GM19452 (cell line): ENCODE measurements at regions not wholly inside any gene's neighbourhood (a gene's known extent, or its start where the extent isn't known, plus 50 kb on each side); places are given as distances from the start of the nearest gene placed in this dataset.

ENCODE experiments used
- ATAC-seq: cut with Tn5 transposase; IDR thresholded peaks from one replicate; pipeline ENCODE4 v1.9.1; 2021; ENCODE audit not compliant: unreplicated experiment

DNA sequence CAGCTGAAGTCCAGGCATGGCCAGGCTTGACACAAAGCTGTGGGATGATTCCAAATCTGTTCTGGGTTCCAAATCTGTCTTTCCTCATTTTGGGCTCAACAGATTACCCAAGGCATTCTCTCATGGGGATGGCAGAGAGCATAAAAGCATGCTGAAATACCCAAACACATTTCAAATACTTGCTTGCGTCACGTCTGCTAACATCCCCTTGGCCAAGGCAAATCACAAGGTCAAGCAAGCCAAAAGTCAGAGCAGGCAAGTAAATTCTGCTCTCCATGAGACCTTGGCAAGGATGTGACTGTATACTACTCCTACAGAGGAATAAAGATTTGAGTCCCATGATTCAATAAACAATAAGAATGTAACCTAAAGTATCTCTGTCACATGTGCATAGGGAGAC is 306.7 kb downstream of the EPB41L4A start:
- no peak for ATAC-seq

DNA sequence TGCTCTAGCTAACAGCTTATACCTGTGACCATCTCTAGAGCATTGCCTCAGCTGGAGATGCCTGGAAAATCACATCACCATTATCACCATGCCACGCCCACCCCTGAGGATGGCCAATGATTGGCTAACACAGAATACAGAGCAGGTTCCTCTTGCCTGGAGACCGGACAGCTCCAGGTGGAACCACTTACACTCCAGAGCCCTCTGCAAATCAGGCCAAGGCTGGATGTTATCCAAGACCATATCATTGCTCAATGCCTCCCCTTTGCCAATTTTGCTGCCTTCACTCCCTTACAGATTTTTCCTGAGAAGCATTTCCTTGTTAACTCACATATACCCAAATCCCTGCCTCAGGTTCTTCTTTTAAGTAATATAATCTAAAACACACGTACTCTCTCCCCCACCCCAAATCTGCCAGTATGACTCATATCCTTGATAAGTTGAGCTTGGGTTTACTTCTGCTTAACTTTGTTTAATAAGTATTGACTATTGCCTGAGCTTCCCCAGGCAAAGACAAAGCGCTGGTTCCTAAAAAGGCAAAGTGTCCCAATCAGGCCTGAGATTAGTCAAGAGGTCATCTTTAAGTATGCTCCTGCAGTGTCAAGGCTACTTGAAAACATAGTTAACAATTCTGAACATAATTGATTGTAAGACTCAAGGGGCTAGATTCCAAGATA is 309.6 kb downstream of the EPB41L4A start:
- no peak for ATAC-seq

DNA sequence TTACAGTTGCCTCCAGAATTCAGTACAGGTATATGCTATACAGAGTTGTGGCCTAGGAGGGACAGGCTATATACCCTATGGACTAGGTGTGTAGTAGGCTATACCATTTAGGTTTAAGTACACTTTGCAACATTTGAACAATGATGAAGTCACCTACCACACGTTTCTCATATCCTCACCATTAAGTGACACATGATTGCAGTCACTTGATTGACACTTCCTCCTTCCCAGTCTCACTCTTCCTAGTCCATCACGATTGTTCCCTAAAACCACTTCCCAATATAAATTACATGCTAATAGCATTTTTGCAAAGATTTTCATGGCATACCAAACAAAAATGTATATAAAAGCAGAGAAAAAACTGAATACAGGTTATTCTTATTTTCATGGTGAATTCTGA is 312.2 kb downstream of the EPB41L4A start:
- ATAC-seq: no peak

DNA sequence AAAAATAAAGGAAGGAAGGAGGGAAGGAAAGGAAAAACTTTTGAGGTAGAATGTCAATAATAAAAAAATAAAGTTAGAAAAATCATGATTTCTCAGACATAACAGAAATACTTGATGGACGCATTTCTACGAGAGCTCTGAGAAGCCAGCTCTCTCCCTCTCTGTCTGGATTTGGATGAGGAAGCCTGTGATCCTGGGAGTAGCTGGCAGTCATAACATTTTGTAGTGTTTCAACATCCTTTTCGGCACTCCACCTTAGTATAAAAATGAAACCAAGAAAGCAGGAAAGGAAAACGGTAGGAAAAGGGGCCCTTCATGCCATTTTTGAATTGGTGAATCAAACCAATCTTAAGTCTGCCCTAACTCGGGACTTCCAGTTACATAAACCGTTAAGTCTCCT is 321.3 kb downstream of the EPB41L4A start:
- no peak for ATAC-seq

DNA sequence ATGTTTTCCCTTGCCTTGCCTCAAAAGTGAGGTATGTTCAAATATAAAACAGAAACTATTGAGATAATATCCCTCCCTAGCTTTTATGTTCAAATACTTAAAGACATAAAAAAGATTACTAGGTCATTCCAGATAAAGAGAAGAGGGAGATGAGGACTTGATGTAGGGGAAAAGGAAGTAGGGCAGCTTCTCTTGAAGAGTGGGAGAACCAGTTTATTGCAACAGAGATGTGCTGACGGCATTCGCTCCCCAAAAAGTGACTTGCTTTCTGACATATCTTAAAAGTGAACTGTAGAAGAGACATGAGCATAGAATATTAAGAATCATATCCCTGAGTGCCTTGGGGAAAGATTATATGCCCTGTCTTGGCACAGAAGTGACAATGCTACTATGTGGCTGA is 330.2 kb upstream of the NREP start:
- ATAC-seq: no peak

DNA sequence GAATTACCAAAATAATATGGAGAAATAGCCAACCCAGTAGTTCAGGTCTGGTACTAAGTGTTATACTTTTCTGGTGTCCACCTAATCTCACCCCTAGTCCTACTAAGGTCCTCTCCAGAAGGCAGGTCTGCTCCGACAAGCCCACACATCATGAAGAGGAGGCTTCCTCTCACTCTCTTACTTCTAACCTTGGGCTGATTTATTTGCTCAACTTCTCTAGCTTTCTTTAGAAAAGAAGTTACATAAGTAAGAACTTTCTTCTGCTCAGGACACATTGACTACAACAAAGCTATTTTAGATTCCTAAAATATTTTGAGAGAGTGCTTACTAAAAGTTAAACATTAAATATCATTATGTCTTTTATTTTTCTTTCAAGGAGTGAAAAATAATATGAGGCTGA is 329.7 kb upstream of the NREP start:
- ATAC-seq: no peak

DNA sequence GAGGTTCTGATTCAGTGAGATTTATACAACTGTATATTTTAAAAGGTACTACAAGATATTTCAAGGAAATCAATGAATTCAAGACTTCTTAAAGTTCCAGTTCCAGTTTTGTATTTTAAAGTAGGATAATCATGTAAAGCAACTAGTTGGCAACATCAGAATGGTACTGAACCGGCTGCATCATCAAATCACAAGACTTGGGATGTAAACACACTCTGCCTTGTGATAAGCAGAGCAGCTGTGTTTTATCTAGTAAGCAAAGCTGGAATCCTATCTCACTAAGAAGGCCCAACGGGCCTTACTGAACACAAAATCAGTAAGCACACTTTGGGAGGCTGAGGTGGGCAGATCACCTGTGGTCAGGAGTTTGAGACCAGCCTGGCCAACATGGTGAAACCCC is 327.2 kb upstream of the NREP start:
- no peak for ATAC-seq

DNA sequence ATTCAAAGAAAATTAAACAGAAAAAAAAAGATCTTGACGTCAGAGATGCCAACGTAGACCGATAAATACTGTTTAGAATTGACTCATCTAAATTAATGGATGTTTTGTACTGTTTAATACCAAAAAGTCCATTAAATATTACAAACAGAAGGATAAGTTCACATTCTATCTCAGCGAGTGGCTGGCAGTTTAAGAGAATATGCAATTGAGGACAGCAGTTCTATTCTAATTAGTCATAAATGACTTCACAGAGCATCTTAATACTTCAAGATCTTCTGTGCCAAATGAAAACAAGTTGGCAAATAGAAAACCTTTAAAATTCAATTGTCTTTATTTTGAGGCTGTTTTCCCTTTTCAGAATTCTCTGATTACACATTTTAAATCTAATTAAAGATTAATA is 326.6 kb upstream of the NREP start:
- ATAC-seq: no peak

DNA sequence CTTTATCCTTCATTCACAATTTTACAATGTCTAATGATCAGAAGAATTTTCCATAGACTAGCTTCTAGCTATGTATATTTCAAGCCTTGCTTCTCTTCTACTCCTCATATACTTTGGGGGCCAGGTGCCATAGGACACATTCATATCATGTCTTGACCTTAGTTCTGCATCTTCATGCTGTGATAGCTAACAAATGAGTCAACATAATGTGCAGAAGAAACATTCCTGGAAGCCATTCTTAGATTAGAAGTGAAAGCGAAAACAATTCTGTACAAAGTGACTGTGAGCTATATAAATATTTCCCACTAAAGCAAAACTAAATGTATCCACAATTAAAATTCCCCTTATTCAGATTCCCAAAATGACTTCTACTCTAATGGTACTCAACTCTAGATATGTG is 320.2 kb upstream of the NREP start:
- ATAC-seq: peak; percentile 75

DNA sequence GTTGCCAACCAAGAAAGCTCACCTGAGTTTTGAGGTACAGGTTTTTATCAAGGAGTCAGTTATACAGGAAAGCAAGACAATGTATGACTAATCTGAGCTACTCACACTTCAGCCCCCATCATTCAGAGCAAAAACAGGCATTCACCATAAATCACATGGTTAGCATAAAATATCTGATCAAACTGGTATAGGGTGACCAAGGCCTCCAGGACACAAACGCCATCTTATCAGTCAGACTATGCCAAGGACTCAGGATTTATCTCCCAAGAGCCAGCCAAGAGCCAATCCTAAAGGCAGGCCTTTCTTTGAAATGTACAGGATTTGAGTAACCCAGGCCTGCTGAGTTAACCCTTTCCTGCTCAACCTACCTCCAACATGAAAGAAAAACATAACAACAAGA is 313.0 kb upstream of the NREP start:
- ATAC-seq: no peak

DNA sequence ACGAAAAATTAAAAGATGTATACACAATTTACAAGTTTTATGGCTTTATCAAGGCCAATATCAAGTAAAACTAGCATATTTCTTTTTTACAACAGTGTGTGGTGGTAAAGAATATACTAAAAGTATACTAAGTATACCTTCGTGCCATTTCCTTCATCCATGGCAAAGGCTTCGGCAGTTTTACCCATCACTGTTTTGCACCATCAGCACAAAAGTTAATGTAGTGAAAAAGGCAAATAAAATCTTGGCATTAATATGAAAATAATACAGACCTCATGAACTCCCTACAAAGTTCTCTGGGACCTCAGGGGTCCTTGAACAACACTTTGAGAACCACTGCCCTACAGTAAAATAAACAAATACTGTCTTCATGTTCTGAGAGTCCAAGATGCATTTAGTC is 312.3 kb upstream of the NREP start:
- no peak for ATAC-seq

DNA sequence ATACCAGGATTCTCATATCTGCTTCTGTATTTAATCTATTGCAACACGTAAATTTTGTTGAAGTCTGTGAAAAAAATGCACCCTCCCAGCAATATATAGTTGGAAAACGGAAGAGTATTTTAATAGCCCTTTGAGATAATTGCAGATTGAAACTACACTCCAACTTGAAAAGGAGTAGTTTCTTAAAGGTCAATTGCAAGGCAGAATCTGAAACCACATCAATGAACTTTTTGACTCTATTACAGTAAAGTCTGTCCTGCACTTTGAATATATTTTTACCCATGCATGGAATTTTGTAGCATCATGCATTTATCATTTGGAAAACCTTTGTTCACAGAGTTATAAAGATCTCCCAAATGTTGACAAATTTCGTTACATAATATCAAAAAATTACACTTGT is 311.6 kb upstream of the NREP start:
- ATAC-seq: no peak

DNA sequence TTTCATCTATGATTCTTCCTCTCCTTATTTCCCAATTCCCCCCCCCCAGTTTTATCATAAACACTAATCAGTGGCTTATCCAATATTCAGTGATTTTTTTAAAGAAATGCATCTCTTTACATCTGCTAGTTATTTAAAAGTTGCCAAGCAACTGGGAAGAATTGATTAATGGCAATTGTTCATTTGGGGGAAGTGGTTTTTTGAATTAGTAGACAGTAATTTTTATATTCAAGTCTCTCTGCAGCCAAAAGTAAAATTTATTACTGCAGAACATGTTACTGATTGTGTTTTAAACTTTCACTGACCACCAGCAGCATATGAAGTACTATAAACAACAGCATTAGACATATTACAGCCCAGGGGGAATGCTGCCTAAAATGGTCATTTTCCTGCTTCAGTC is 308.8 kb upstream of the NREP start:
- ATAC-seq: no peak

DNA sequence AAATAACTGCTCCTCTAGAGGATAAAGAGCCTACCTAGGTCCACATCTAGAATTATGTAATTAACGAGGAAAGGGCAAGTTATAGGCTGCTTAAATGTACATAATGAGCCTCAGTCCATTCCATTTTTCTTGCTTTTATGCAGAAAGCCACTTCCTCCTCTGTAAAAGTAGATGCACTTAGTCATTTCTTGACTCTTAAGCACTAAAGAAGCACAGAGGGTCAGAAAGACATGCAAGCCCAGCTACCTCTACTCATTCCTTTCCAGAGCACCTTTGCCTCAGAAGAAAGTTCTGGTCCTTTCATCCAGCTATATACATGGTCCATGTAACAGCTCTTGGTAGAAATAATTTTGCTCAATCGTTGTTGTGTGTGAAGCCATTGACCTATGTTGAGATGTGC is 308.0 kb upstream of the NREP start:
- ATAC-seq: no peak

DNA sequence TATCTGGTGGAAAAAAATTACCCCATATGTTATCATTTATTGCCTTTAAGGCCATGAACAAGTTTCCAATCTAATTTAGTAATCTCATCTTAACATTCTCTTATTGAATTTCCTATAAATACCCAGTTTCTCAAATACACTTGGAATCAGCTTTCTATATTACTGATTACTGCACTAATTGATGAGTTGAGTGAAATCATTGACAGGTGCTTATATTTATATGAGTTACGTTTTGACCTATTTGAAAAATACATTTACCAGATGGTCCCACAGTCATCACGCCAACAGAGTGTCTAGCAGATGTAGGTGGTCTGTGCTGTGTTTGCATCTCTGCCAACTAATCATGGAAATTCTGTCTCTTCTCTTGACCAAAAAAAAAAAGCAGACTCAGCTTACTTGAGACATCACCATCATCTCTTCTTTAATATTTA is 307.3 kb upstream of the NREP start:
- ATAC-seq: no peak

DNA sequence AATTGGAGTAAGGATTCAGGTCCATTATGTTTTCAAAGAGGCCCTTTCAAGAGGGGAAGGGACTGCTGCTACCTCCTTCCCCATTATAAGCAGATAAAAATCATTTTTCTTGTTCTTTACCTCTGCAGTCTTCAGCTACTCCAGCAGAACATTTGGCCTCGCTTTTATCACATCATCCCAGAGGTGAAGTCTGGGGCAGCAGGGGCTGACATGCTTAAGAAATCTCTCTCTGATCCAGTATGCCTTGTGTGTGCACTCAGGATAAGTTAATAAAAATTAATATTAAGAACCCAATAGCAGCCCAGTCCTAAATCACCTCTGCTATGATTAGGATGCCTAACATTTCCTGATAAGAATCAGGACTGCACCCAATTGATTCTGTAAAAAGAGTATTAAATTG is 306.9 kb upstream of the NREP start:
- ATAC-seq: no peak

DNA sequence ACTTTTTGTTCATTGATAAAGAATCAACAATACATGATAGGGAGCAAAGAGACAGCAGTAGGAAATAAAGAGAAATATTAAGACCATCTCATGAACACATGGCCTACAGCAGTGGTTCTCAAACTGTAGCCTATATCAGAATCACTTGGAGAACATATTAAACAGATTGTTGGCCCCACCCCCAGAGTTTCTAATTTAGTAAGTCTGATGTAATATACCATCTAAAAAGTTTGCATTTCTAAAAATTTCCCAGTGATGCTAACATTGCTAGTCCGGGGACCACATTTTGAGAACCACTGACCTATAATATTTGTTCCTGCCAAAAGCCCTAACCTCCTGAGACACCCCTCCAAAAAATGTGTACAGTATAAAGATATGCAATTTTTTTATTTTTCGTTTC is 306.2 kb upstream of the NREP start:
- ATAC-seq: no peak

DNA sequence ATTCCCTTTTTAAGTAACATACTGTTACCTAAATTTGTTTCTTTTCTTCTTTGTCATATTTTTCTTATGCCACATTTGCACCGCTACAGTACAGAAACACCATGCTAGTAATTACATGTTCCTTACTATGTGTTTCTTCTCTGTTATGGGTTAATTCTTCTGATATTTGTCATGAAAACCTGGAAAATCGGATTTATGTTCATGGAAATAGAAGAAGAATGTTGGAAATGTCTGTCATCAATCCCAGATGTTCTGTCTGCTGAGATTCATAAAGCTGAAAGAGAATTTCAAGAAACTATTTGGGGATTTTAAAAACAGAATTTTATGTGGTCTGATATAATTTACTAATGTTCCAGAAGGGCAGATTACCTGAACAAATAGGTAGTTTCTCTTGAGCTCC is 305.2 kb upstream of the NREP start:
- ATAC-seq: no peak

DNA sequence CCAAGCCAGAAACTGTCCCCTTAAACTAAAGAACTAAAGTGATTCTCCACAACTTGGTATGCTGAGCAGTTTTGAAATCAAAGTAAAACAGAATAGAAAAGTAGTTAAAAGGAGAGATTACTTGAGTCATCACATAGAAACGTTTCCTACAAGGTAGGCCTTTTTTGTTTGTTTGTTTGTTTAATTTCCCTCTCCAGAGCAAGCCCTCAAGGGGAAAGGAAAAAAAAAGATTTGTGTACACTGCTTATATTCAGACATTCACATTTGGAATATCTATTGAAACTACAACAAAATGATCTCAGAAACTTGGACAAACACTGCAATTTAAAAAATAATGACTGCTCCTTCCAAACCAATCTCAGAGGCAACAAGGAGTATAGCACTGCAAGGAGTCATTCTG is 304.7 kb upstream of the NREP start:
- no peak for ATAC-seq

DNA sequence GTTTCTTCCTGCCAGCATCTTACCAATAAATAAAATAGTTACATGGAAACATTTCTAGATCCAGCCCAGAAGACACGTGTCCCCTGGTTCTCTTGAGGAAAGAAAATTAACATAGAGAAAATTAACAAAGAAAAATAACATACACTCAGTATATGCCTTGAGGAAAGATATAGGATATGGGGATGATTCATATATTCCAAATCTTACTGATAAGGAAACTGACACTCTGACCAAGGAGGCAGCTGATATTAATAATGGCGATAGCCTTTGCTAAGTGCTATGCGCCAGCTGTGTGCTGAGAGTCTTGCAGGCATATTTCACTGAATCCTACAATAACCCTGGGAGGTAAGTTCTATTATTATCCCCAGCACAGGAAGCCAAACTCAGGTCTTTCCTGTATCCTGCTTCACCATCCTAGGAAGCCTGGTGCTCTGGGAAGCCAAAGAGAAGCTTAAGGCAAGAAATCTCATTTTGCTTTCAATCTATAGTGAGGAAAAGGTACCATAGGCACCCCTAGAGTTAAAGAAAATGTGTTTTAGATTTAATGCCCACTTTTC is 302.7 kb upstream of the NREP start:
- peak; percentile 58 for ATAC-seq

DNA sequence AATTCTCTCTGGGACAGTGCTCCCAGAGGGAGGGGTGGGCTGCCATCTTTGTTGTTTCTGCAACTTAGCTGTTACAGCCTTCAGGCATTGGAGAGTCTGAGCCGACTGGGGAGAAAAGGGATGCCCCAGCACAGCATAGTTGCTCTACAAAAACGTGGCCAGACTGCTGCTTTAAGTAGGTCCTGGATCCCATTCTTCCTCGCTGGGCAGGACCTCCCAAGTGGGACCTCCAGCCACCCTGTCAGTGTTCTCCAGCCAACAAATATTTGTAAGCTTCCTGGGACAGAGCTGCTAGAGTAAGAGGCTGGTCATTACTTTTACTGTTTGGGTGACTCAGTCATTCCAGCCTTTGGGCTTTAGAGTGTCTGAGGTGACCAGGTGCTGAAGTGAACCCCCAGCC is 292.7 kb upstream of the NREP start:
- no peak for ATAC-seq

DNA sequence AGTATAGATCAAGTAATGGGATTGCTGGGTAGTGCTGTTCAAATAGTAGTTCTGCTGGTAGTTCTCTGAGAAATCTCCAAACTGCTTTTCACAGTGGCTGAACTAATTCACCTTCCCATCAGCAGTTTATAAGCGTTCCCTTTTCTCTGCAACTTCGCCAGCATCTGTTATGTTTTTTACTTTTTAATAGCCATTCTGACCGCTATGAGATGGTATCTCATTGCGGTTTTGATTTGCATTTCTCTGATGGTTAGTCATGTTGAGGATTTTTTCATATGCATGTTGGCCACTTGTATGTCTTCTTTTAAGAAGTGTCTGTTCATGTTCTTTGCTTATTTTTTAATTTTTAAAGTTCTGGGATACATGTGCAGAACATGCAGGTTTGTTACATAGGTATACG is 279.2 kb upstream of the NREP start:
- no peak for ATAC-seq

DNA sequence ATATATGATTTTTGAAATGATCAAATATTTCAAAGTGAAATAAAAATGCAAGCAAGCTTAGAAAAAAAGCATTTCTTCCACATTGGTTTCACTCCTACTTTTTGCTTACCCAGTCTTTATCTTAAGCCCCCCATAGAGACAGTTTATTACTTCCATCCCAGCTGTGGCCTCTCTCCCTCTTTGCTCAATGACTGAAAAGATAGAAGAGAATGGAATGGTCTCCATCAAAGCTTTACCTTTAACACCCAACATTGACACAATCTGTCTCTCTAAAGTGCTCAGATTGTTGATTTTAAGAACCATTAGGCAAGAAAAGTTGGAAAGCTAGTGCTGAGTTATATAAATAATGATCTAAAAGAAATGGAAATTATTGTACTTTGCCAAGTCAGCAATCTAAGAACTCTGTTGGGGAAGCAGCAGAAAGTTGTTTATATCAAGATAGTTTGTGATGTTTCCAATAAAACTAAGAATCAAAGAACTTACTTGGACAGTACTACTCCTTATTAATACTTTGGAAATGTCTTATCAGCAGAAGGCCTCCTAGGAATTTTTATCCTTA is 277.5 kb upstream of the NREP start:
- no peak for ATAC-seq
